ENCODE measurements at regions not wholly inside any gene's neighbourhood (a gene's known extent, or its start where the extent isn't known, plus 50 kb on each side); places are given as distances from the start of the nearest gene placed in this dataset.

DNA sequence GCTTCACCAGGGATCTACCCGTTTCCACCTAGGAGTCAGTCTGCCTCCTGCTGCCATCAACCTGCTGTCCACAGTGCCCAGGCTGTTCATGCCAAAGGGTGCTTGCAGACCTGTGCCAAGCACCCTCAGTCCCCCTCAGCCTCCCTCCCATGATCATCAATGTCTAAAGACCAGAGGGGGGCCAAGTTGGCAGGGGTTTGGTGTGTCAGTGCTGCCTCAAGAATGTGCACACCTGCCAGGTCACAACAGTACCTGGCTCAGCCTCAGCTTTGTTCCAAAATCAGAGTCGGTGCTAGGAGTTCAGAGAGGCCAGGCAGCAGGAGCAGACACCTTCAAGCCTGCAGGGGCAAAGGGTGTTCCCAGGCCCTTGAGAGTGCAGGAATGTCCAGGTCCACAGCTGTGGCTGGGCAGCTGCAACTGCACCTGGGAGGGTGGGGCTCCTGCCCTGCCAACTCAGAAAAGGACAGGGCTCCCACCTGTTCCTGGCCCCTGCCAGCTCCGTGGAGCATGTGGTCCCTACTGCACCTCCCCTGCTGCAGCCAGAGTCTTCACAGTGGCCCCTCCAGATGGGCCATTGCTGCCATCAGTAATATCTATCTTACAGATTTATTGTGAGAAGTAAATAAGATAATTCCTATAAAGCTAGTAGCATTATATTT is 219.5 kb downstream of the POLR1F start:
- no peak overlapping the region for H3K27ac Mint-ChIP-seq (ENCODE audit: low read depth, unreplicated experiment)
- H3K4me3 Mint-ChIP-seq (ENCODE audit: unreplicated experiment) = no peak overlapping the region
- H3K36me3 Mint-ChIP-seq (ENCODE audit: insufficient read depth, unreplicated experiment) = no peaks in the 10 kb centered on the region
- BruUV-seq (replicated peaks) = no TSS peak
- TF ChIP-seq, protein P1, sequence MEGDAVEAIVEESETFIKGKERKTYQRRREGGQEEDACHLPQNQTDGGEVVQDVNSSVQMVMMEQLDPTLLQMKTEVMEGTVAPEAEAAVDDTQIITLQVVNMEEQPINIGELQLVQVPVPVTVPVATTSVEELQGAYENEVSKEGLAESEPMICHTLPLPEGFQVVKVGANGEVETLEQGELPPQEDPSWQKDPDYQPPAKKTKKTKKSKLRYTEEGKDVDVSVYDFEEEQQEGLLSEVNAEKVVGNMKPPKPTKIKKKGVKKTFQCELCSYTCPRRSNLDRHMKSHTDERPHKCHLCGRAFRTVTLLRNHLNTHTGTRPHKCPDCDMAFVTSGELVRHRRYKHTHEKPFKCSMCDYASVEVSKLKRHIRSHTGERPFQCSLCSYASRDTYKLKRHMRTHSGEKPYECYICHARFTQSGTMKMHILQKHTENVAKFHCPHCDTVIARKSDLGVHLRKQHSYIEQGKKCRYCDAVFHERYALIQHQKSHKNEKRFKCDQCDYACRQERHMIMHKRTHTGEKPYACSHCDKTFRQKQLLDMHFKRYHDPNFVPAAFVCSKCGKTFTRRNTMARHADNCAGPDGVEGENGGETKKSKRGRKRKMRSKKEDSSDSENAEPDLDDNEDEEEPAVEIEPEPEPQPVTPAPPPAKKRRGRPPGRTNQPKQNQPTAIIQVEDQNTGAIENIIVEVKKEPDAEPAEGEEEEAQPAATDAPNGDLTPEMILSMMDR (IDR thresholded peaks at IDR 0.05; ENCODE audit: unreplicated experiment) = no peak
- no peaks in the 10 kb centered on the region for H3K4me1 Mint-ChIP-seq (ENCODE audit: insufficient read depth, unreplicated experiment)
- ChIA-PET POLR2A (interaction anchor here (0.6 kb wide), 1 partner anchor 781 kb away, joined by 3 read pairs; no protein-coding TSS in a partner anchor), CTCF (interaction anchor here (0.6 to 1.5 kb wide), 5 partner anchors 13 to 1305 kb away, joined by 3 to 4 read pairs (median 3); no protein-coding TSS in a partner anchor)
- H3K9me3 Mint-ChIP-seq (ENCODE audit: unreplicated experiment) = peaks cover 7% of the 10 kb centered on the region
- intact Hi-C loops (cut with micrococcal nuclease) = no loop called here
- no peaks in the 10 kb centered on the region for H3K27me3 Mint-ChIP-seq (ENCODE audit: insufficient read depth, unreplicated experiment)
- DNase-seq (ENCODE audit: unreplicated experiment) = no peak

DNA sequence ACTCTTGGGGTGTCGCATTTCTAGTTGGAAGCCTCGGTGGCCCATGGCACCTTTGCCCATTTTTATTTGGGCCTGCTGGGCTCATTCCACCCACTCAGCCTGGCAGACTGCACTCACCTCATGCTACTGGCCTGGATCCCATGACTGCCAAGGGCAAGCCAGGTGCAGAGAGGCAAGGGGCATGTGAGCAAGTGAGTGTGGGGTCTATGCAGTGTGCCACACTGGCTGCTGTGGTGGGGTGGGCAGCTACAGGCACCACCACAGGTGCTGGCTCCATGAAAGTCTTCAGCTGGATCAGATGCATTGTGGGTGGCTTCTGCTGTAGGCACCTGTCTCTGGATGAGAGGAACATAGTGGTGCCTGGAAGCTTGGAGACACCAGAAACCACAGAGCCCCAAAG is 220.8 kb downstream of the POLR1F start:
- Mint-ChIP-seq H3K4me1 (ENCODE audit: insufficient read depth, unreplicated experiment) (no peaks in the 10 kb centered on the region), H3K9me3 (ENCODE audit: unreplicated experiment) (peaks cover 7% of the 10 kb centered on the region), H3K36me3 (ENCODE audit: insufficient read depth, unreplicated experiment) (no peaks in the 10 kb centered on the region), H3K4me3 (ENCODE audit: unreplicated experiment) (no peak overlapping the region), H3K27me3 (ENCODE audit: insufficient read depth, unreplicated experiment) (no peaks in the 10 kb centered on the region), H3K27ac (ENCODE audit: low read depth, unreplicated experiment) (no peak overlapping the region)
- ChIA-PET CTCF (interaction anchor here (0.5 to 1.5 kb wide), 4 partner anchors 14 to 366 kb away, joined by 3 to 5 read pairs (median 3); no protein-coding TSS in a partner anchor), POLR2A (interaction anchor here (0.6 kb wide), 1 partner anchor 113 kb away, joined by 3 read pairs; no protein-coding TSS in a partner anchor)
- TF ChIP-seq, protein P1 (IDR thresholded peaks at IDR 0.05; ENCODE audit: unreplicated experiment) = no peak
- no peak for DNase-seq (ENCODE audit: unreplicated experiment)
- BruUV-seq (replicated peaks) = no TSS peak
- intact Hi-C loops (cut with micrococcal nuclease) = no loop called here

DNA sequence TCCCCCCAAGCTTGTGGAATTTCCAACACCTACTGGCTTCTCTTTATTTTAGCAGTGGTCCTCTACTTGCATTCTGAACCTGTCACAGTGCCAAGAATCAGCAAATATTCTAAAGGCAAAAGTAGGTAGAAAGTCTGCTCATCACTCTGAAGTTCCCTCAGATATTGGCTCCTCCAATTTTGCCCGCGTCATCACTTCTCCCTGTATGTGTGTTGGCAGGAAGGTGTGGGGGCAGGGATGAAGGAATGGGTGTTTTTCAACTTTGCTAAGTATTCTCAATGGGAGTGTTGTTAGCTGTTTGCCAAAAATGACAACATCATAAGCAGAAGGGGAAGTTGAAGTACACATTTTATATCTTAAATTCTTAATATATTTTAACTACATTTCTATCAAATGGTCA is 226.2 kb downstream of the POLR1F start:
- TF ChIP-seq, protein P1 (IDR thresholded peaks at IDR 0.05; ENCODE audit: unreplicated experiment) = no peak
- no peak for DNase-seq (ENCODE audit: unreplicated experiment)
- Mint-ChIP-seq H3K36me3 (ENCODE audit: insufficient read depth, unreplicated experiment) (no peaks in the 10 kb centered on the region), H3K27me3 (ENCODE audit: insufficient read depth, unreplicated experiment) (no peaks in the 10 kb centered on the region), H3K27ac (ENCODE audit: low read depth, unreplicated experiment) (no peak overlapping the region), H3K4me1 (ENCODE audit: insufficient read depth, unreplicated experiment) (no peaks in the 10 kb centered on the region), H3K4me3 (ENCODE audit: unreplicated experiment) (no peak overlapping the region), H3K9me3 (ENCODE audit: unreplicated experiment) (peaks cover 20% of the 10 kb centered on the region)
- CTCF ChIA-PET = interaction anchor here (2.2 kb wide), 1 partner anchor 9 kb away, joined by 7 read pairs; no protein-coding TSS in a partner anchor
- intact Hi-C loops (cut with micrococcal nuclease) = no loop called here
- POLR2A ChIA-PET = no interaction called here
- no TSS peak for BruUV-seq (replicated peaks)

DNA sequence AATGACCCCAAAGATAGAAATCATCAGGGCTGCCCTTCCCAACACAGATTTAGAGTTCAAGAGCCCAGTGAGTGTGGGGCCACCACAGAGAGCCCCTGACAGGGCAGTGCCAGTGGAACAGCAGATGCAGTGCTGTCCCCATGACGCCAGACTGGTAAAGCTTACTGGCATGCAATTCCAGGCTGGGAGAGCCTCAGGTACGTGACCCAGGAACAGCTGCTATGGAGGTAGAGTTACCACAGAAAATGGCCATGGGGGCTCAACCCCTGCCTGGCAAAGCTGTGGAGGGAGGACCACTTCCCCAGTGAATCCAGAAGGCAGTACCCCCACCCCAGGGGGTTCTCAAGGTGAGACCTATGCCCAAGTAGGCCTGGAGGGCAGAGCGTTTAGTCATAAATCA is 228.5 kb downstream of the POLR1F start:
- H3K4me1 Mint-ChIP-seq (ENCODE audit: insufficient read depth, unreplicated experiment) = no peaks in the 10 kb centered on the region
- TF ChIP-seq, protein P1 (IDR thresholded peaks at IDR 0.05; ENCODE audit: unreplicated experiment) = no peak
- POLR2A ChIA-PET = no interaction called here
- H3K9me3 Mint-ChIP-seq (ENCODE audit: unreplicated experiment) = peaks cover 14% of the 10 kb centered on the region
- no peaks in the 10 kb centered on the region for H3K36me3 Mint-ChIP-seq (ENCODE audit: insufficient read depth, unreplicated experiment)
- no peak overlapping the region for H3K4me3 Mint-ChIP-seq (ENCODE audit: unreplicated experiment)
- intact Hi-C loops (cut with micrococcal nuclease) = no loop called here
- no peak overlapping the region for H3K27ac Mint-ChIP-seq (ENCODE audit: low read depth, unreplicated experiment)
- no peak for DNase-seq (ENCODE audit: unreplicated experiment)
- no peaks in the 10 kb centered on the region for H3K27me3 Mint-ChIP-seq (ENCODE audit: insufficient read depth, unreplicated experiment)
- BruUV-seq (replicated peaks) = no TSS peak
- CTCF ChIA-PET = interaction anchor here (0.6 to 1.2 kb wide), 2 partner anchors 12 to 17 kb away, joined by 3 read pairs; no protein-coding TSS in a partner anchor
